A673 (cell line): ENCODE measurements at regions not wholly inside any gene's neighbourhood (a gene's known extent, or its start where the extent isn't known, plus 50 kb on each side); places are given as distances from the start of the nearest gene placed in this dataset.

Experiments used
- BruUV-seq: library from RNA; stranded (reverse); fragments of 400-500 nt; replicated peaks from 2 replicates; lab custom pipeline; 2021; lab: Mats Ljungman, UMichigan
- CTCF ChIA-PET: fragments of 300-600 bp; sonication (Branson Sonifier 250); formaldehyde crosslinking; loops from one replicate; lab custom pipeline; 2022; ENCODE audit warnings: antibody characterized with exemption; lab: Charles Lee
- POLR2A ChIA-PET: fragments of 300-600 bp; sonication (Branson Sonifier 250); formaldehyde crosslinking; loops from one replicate; lab custom pipeline; 2022; ENCODE audit warnings: antibody characterized with exemption; ENCODE audit not compliant: low non-redundant PET; lab: Charles Lee
- DNase-seq: peaks from one replicate; pipeline ENCODE4 v3.0.0-alpha.2; 2015; ENCODE audit warnings: low spot score
- H3K27ac ChIP-seq: fragments of 200-600 bp; sonication (generic); 2 replicates; pipeline ENCODE4 v1.5.1; 2016; ENCODE audit warnings: mixed run types, low read depth, mild to moderate bottlenecking, mixed read lengths, antibody characterized with exemption, low read length; ENCODE audit not compliant: poor library complexity, severe bottlenecking
- H3K27me3 ChIP-seq: fragments of 200-600 bp; sonication (generic); replicated peaks from 2 replicates; pipeline ENCODE4 v1.6.1; 2017; ENCODE audit warnings: mixed run types, low read depth, mild to moderate bottlenecking, mixed read lengths, antibody characterized with exemption, low read length; ENCODE audit not compliant: insufficient read depth, poor library complexity
- H3K36me3 ChIP-seq: fragments of 200-600 bp; sonication (generic); 2 replicates; pipeline ENCODE4 v1.6.1; 2016; ENCODE audit warnings: mixed run types, mild to moderate bottlenecking, mixed read lengths, antibody characterized with exemption, low read length; ENCODE audit not compliant: insufficient read depth, poor library complexity, severe bottlenecking
- H3K4me1 ChIP-seq: fragments of 200-600 bp; sonication (generic); 2 replicates; pipeline ENCODE4 v1.6.1; 2017; ENCODE audit warnings: mixed run types, mild to moderate bottlenecking, mixed read lengths, antibody characterized with exemption, low read length; ENCODE audit not compliant: insufficient read depth, poor library complexity, severe bottlenecking
- H3K4me3 ChIP-seq: fragments of 200-600 bp; sonication (generic); 2 replicates; pipeline ENCODE4 v1.5.1; 2016; ENCODE audit warnings: low read depth, mixed run types, mild to moderate bottlenecking, mixed read lengths, low read length; ENCODE audit not compliant: poor library complexity, severe bottlenecking
- H3K9me3 ChIP-seq: fragments of 200-600 bp; sonication (generic); 2 replicates; pipeline ENCODE4 v1.6.1; 2016; ENCODE audit warnings: mixed run types, low read depth, mild to moderate bottlenecking, mixed read lengths, antibody characterized with exemption, low read length; ENCODE audit not compliant: poor library complexity, severe bottlenecking
- EZH2 ChIP-seq: fragments of 200-600 bp; sonication (generic); IDR thresholded peaks from 2 replicates; pipeline ENCODE4 v1.6.1; 2017; ENCODE audit warnings: borderline replicate concordance, low read depth, mild to moderate bottlenecking, mixed read lengths, antibody characterized with exemption, low read length; ENCODE audit not compliant: poor library complexity, severe bottlenecking
- intact Hi-C: fragments of 100-400 bp; cut with micrococcal nuclease; formaldehyde crosslinking; loops from one replicate; pipeline ENCODE4 v1.10.0; 2022; ENCODE audit not compliant: unreplicated experiment
- TF ChIP-seq, protein P1 (sequence below): fragments of 300-800, 200-600 bp; sonication (generic); conservative IDR thresholded peaks from 2 replicates; pipeline ENCODE4 v1.5.1; 2017; ENCODE audit warnings: low read depth, mild to moderate bottlenecking, antibody characterized with exemption, low read length, moderate library complexity, mixed read lengths

DNA sequence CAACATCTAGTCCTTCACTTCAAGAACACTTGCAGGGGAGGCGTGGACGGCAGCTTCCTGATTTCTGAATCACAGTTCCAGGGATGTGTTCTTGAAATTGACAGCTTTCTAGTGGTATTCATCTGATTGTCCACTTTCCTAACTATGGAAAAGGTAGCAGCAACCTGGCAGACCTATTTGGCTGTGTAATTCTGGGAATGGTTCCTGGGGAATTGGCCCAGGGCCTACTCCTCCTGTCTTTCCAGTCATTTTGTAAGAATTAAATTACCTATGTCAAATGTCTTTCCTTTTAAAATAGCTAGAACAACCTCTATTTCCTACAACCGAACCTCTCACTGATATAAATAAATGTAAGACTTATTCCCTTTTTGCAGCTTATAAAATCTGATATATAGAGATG lies 85.5 kb upstream of the RSPO3 start:
- Histone ChIP-seq H3K9me3 (no peaks in the 10 kb centered on the region), H3K4me3 (no peak overlapping the region), H3K27me3 (no peaks in the 10 kb centered on the region), H3K36me3 (no peaks in the 10 kb centered on the region), H3K4me1 (no peaks in the 10 kb centered on the region), H3K27ac (no peak overlapping the region)
- POLR2A ChIA-PET = no interaction called here
- no TSS peak for BruUV-seq
- CTCF ChIA-PET = no interaction called here
- intact Hi-C loops = no loop called here
- DNase-seq = no peak
- no peak for TF ChIP-seq EZH2
- TF ChIP-seq, protein P1, sequence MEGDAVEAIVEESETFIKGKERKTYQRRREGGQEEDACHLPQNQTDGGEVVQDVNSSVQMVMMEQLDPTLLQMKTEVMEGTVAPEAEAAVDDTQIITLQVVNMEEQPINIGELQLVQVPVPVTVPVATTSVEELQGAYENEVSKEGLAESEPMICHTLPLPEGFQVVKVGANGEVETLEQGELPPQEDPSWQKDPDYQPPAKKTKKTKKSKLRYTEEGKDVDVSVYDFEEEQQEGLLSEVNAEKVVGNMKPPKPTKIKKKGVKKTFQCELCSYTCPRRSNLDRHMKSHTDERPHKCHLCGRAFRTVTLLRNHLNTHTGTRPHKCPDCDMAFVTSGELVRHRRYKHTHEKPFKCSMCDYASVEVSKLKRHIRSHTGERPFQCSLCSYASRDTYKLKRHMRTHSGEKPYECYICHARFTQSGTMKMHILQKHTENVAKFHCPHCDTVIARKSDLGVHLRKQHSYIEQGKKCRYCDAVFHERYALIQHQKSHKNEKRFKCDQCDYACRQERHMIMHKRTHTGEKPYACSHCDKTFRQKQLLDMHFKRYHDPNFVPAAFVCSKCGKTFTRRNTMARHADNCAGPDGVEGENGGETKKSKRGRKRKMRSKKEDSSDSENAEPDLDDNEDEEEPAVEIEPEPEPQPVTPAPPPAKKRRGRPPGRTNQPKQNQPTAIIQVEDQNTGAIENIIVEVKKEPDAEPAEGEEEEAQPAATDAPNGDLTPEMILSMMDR = no peak

GRCh38 chr6:127051571-127052260 lies 66.8 kb upstream of the RSPO3 start:
- intact Hi-C loops = no loop called here
- TF ChIP-seq, protein P1 = no peak
- no peak for TF ChIP-seq EZH2
- no peak overlapping the region for H3K27ac ChIP-seq
- no TSS peak for BruUV-seq
- no peaks in the 10 kb centered on the region for H3K36me3 ChIP-seq
- H3K4me1 ChIP-seq = no peaks in the 10 kb centered on the region
- H3K27me3 ChIP-seq = no peaks in the 10 kb centered on the region
- no peaks in the 10 kb centered on the region for H3K9me3 ChIP-seq
- ChIA-PET CTCF (no interaction called here), POLR2A (interaction anchor here (0.5 kb wide), 1 partner anchor 460 kb away, joined by 3 read pairs; no protein-coding TSS in a partner anchor)
- peak; percentile 25 for DNase-seq
- H3K4me3 ChIP-seq = no peak overlapping the region

- intact Hi-C loops = no loop called here
- peak overlapping the region; percentile 11 for H3K27ac ChIP-seq
- H3K36me3 ChIP-seq = no peaks in the 10 kb centered on the region
- no peaks in the 10 kb centered on the region for H3K9me3 ChIP-seq
- CTCF ChIA-PET = no interaction called here
- POLR2A ChIA-PET = no interaction called here
- no peak overlapping the region for H3K4me3 ChIP-seq
- DNase-seq = peak; percentile 23
- no peaks in the 10 kb centered on the region for H3K4me1 ChIP-seq
- TF ChIP-seq, protein P1 = no peak
- TF ChIP-seq EZH2 = no peak
- H3K27me3 ChIP-seq = no peaks in the 10 kb centered on the region
- BruUV-seq = no TSS peak
Observed at GRCh38 chr6:127053032-127053874, 65.2 kb upstream of the RSPO3 start.
